ENCODE measurements at regions not wholly inside any gene's neighbourhood (a gene's known extent, or its start where the extent isn't known, plus 50 kb on each side); places are given as distances from the start of the nearest gene placed in this dataset.
A peak's percentile ranks its signal among the peaks of the same experiment; 100 is the strongest.
"Not testable (repeated sequence)": the region's sequence is repeated elsewhere in the genome, so short reads cannot be mapped to it uniquely, and the experiment has no call there.

- not testable (repeated sequence) for H3K4me3 ChIP-seq (ENCODE audit: low read depth, low read length); H3K36me3 ChIP-seq (ENCODE audit: control insufficient read depth, insufficient read depth, low read length); FAIRE-seq; H3K27me3 ChIP-seq (ENCODE audit: control insufficient read depth, insufficient read depth, low read length)
- DNase-seq (ENCODE audit: low read depth): peak; percentile 2
These were observed 178.2 kb upstream of the ZNG1F start for GRCh38 chr9:41367301-41367700.

GRCh38 chr9:41361790-41362189 is 172.7 kb upstream of the ZNG1F start:
- FAIRE-seq; H3K27me3 ChIP-seq (ENCODE audit: control insufficient read depth, insufficient read depth, low read length); DNase-seq (ENCODE audit: low read depth); H3K4me3 ChIP-seq (ENCODE audit: low read depth, low read length); H3K36me3 ChIP-seq (ENCODE audit: control insufficient read depth, insufficient read depth, low read length): not testable (repeated sequence)

GRCh38 chr9:41359116-41359515 is 170.0 kb upstream of the ZNG1F start:
- FAIRE-seq; H3K27me3 ChIP-seq (ENCODE audit: control insufficient read depth, insufficient read depth, low read length); H3K36me3 ChIP-seq (ENCODE audit: control insufficient read depth, insufficient read depth, low read length): not testable (repeated sequence)
- DNase-seq (ENCODE audit: low read depth): peak; percentile 6
- peak overlapping the region; percentile 65 for H3K4me3 ChIP-seq (ENCODE audit: low read depth, low read length)

GRCh38 chr9:41358682-41359081 is 169.6 kb upstream of the ZNG1F start:
- H3K4me3 ChIP-seq (ENCODE audit: low read depth, low read length): peak overlapping the region; percentile 65
- FAIRE-seq; H3K27me3 ChIP-seq (ENCODE audit: control insufficient read depth, insufficient read depth, low read length); H3K36me3 ChIP-seq (ENCODE audit: control insufficient read depth, insufficient read depth, low read length): not testable (repeated sequence)
- peak; percentile 40 for DNase-seq (ENCODE audit: low read depth)

- not testable (repeated sequence) for DNase-seq (ENCODE audit: low read depth); H3K27me3 ChIP-seq (ENCODE audit: control insufficient read depth, insufficient read depth, low read length); FAIRE-seq; H3K36me3 ChIP-seq (ENCODE audit: control insufficient read depth, insufficient read depth, low read length)
- peak overlapping the region; percentile 65 for H3K4me3 ChIP-seq (ENCODE audit: low read depth, low read length)
These were observed 168.8 kb upstream of the ZNG1F start for GRCh38 chr9:41357918-41358404.

- H3K4me3 ChIP-seq (ENCODE audit: low read depth, low read length); FAIRE-seq; H3K27me3 ChIP-seq (ENCODE audit: control insufficient read depth, insufficient read depth, low read length); H3K36me3 ChIP-seq (ENCODE audit: control insufficient read depth, insufficient read depth, low read length); DNase-seq (ENCODE audit: low read depth): not testable (repeated sequence)
These were observed 168.2 kb upstream of the ZNG1F start for GRCh38 chr9:41357350-41357748.

- not testable (repeated sequence) for H3K36me3 ChIP-seq (ENCODE audit: control insufficient read depth, insufficient read depth, low read length); H3K27me3 ChIP-seq (ENCODE audit: control insufficient read depth, insufficient read depth, low read length); FAIRE-seq
- peak overlapping the region; percentile 9 for H3K4me3 ChIP-seq (ENCODE audit: low read depth, low read length)
- DNase-seq (ENCODE audit: low read depth): peak; percentile 9
These were observed 167.7 kb upstream of the ZNG1F start for GRCh38 chr9:41356588-41357349.

- H3K27me3 ChIP-seq (ENCODE audit: control insufficient read depth, insufficient read depth, low read length); H3K4me3 ChIP-seq (ENCODE audit: low read depth, low read length); H3K36me3 ChIP-seq (ENCODE audit: control insufficient read depth, insufficient read depth, low read length); DNase-seq (ENCODE audit: low read depth); FAIRE-seq: not testable (repeated sequence)
These were observed 166.8 kb upstream of the ZNG1F start for GRCh38 chr9:41355712-41356450.

GRCh38 chr9:41354978-41355377 is 165.9 kb upstream of the ZNG1F start:
- FAIRE-seq; H3K36me3 ChIP-seq (ENCODE audit: control insufficient read depth, insufficient read depth, low read length); H3K27me3 ChIP-seq (ENCODE audit: control insufficient read depth, insufficient read depth, low read length); DNase-seq (ENCODE audit: low read depth): not testable (repeated sequence)
- H3K4me3 ChIP-seq (ENCODE audit: low read depth, low read length): peak overlapping the region; percentile 6

GRCh38 chr9:41354060-41354934 is 165.2 kb upstream of the ZNG1F start:
- H3K36me3 ChIP-seq (ENCODE audit: control insufficient read depth, insufficient read depth, low read length); FAIRE-seq; H3K4me3 ChIP-seq (ENCODE audit: low read depth, low read length); DNase-seq (ENCODE audit: low read depth); H3K27me3 ChIP-seq (ENCODE audit: control insufficient read depth, insufficient read depth, low read length): not testable (repeated sequence)

- H3K27me3 ChIP-seq (ENCODE audit: control insufficient read depth, insufficient read depth, low read length); H3K4me3 ChIP-seq (ENCODE audit: low read depth, low read length); DNase-seq (ENCODE audit: low read depth); H3K36me3 ChIP-seq (ENCODE audit: control insufficient read depth, insufficient read depth, low read length); FAIRE-seq: not testable (repeated sequence)
These were observed 163.9 kb upstream of the ZNG1F start for GRCh38 chr9:41353026-41353425.

GRCh38 chr9:41352390-41352789 is 163.3 kb upstream of the ZNG1F start:
- not testable (repeated sequence) for H3K4me3 ChIP-seq (ENCODE audit: low read depth, low read length); FAIRE-seq; DNase-seq (ENCODE audit: low read depth); H3K27me3 ChIP-seq (ENCODE audit: control insufficient read depth, insufficient read depth, low read length); H3K36me3 ChIP-seq (ENCODE audit: control insufficient read depth, insufficient read depth, low read length)

- not testable (repeated sequence) for FAIRE-seq
These were observed 158.8 kb upstream of the ZNG1F start for GRCh38 chr9:41347893-41348292.

GRCh38 chr9:41332562-41332961 is 143.4 kb upstream of the ZNG1F start:
- not testable (repeated sequence) for FAIRE-seq; H3K36me3 ChIP-seq (ENCODE audit: control insufficient read depth, insufficient read depth, low read length); DNase-seq (ENCODE audit: low read depth)

More at GRCh38 chr9:41347893-41348292, 158.8 kb upstream of the ZNG1F start:
- DNase-seq (ENCODE audit: low read depth); H3K4me3 ChIP-seq (ENCODE audit: low read depth, low read length); H3K36me3 ChIP-seq (ENCODE audit: control insufficient read depth, insufficient read depth, low read length); H3K27me3 ChIP-seq (ENCODE audit: control insufficient read depth, insufficient read depth, low read length): not testable (repeated sequence)

More at GRCh38 chr9:41332562-41332961, 143.4 kb upstream of the ZNG1F start:
- H3K4me3 ChIP-seq (ENCODE audit: low read depth, low read length); H3K27me3 ChIP-seq (ENCODE audit: control insufficient read depth, insufficient read depth, low read length): not testable (repeated sequence)

Measured in bronchial epithelial cell (primary cell).